Mesenteric fat pad (tissue), 1 donor: ENCODE measurements at regions not wholly inside any gene's neighbourhood (a gene's known extent, or its start where the extent isn't known, plus 50 kb on each side); places are given as distances from the start of the nearest gene placed in this dataset.

ENCODE experiments used
- DNase-seq: peaks from one replicate; pipeline ENCODE4 v3.0.0-alpha.2; 2020; ENCODE audit warnings: low spot score
- donor health status: DM: yes; HTN: yes; CAD: no.

GRCh38 chr9:28707616-28708015 lies 1134.3 kb upstream of the C9orf72 start:
- DNase-seq = no peak

GRCh38 chr9:28714188-28714587 lies 1140.9 kb upstream of the C9orf72 start:
- DNase-seq = no peak

DNA sequence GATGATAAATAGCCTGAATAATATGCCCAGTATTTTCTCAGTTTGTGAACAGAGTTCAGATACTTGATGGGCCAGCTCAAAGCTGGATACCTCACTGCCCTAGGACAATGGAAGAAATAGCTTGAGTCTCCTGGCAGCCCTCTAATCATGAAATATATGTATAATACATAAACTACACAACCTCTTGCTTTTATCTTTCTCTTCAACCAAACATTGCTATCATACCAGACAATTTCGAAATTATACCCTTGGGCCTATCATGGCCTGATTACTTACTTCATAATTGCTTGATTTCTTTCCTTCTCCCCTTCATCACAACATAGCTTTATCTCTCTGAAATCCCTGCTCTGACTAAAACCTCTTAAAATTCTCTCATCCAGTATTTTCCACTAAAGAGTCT lies 1144.9 kb upstream of the C9orf72 start:
- DNase-seq = no peak

DNA sequence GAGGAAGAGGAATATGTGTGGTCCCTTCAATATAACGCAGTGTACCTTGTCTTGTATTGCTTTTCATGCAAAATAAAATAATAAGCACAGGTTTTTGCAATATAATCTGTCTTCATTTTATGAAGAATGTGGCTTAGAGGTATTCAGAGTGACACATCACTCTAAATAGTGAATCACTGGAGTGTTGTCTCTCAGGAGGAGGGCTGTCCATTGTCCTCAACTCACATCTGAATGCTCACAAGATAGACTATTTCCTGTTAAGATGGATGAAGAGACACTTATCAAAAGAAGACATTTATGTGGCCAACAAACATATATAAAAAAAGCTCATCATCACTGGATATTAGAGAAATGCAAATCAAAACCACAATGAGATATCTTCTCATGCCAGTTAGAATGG lies 1147.5 kb upstream of the C9orf72 start:
- DNase-seq = no peak

DNA sequence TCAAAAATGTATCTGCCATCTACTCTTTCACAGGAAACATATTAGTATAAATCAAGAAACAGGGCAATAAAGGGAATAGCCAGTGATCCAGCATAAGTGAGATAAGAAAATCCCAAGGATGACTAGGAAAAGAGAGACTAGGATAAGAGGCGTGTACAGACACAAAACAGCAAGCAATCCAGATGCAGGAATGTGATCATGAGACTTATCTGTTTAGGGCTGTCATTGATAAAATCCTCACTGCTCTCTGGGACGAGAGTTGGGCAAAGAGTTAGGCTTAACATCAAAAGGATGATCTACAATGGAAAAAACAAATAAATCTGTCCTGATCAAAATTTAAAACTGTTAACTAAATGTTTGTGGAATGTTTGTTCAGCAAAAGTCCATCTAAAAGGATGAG lies 1156.8 kb upstream of the C9orf72 start:
- DNase-seq = no peak

DNA sequence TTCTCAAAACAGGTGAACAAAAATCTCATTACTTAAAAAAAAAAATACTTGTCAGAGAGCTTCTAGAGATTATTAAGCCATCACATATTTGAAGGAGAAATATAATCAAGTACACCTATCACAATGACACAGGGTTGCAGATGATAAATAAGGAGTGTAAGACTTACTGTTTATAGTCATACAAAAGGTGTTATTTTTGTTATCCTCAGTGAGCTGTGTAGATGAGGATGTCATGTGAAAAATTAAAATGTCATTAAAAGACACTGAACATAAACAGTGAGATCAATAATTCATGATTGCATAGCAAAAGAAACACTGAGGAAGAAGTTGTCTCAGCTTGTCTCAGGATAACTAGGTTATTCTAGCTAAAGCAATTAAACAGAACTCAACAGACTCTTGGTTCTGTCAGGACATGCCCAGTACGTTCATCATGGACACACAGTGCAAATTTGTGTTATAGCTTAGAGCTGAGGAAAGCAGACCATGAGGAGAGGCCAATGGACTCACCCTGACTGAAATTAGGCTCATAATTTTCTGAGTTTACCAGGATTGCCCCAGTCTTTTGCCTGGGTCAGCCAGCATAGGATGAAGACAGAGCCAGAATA lies 1162.6 kb upstream of the C9orf72 start:
- no peak for DNase-seq

- DNase-seq = no peak
Observed at GRCh38 chr9:28741459-28741858, 1168.2 kb upstream of the C9orf72 start.

- DNase-seq = no peak
Observed at GRCh38 chr9:28747351-28747985, 1174.2 kb upstream of the C9orf72 start.

- DNase-seq = no peak
Observed at GRCh38 chr9:28750136-28750535, 1176.9 kb upstream of the C9orf72 start.

DNA sequence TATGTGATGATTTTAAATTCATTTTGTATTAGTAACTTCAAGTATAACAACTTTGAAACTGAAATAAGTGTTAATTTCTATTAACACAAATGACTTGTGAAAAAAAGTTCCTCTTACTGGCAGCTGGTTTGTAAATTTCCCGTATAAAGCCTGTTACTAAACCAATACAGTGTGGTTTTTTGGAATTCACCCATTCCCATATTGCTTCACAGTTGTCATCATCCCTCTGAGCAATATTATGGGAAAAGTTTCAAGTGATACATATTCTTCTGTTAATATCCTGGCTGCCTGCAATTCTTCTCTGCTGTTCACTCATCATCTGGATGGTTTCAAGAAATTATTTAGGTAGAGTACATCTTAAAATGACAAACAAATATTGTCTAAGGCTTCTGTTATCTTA lies 1185.1 kb upstream of the C9orf72 start:
- DNase-seq = no peak

DNA sequence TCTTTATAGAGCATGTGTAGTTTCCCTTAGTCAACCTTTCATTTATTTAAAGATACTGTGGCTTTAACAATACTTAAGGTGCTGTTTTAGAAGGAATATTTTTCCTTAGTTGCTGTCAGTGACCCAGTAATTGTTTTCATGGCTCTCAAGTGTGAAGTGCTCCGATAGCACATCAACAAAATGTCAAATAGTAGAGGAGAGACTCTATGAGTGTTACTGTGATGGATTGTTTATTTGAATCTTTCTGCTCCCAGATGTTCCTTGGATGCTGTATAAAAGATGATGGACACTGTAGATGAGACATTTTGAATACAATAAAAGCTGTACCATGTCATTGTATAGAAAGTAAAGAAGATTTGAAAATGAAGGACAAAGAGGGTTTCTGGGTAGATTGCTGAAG lies 1185.7 kb upstream of the C9orf72 start:
- DNase-seq = no peak

DNA sequence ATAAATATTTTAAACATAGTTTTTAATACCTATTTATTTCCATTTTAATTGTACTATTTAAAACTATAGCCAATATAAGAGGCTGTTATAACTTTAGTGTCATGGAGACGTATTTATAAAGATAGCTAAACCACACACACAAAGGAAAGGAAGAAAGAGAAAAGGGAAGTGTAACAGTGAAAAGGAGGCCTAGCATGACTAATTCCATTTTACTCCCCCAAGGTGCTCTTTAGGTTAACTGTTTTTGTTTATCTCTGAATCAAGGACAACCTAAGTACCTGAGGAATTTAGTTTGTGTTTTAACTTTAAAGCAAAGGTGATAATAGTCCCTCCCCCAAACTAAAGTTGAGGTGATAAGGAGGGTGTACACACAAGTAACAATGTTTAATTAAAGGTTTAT lies 1188.9 kb upstream of the C9orf72 start:
- no peak for DNase-seq

DNA sequence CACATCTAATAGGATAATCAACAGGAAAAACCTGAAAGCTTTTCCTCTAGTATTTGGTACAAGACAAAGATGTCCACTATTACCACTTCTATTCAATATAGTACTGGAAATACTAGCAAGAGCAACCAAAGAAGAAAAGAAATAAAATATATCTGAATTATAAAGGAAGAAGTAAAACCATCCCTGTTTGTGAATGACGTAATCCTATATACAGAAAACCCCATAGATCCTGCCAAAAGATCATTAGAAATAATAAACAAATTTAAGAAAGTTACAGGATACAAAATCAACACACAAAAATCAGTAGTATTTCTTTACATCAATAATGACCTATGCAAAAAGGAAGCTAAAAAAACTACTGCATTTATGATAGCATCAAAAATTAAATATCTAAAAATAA lies 1191.3 kb upstream of the C9orf72 start:
- no peak for DNase-seq

GRCh38 chr9:28770226-28770625 lies 1196.9 kb upstream of the C9orf72 start:
- DNase-seq = no peak

GRCh38 chr9:28770827-28771226 lies 1197.5 kb upstream of the C9orf72 start:
- no peak for DNase-seq

DNA sequence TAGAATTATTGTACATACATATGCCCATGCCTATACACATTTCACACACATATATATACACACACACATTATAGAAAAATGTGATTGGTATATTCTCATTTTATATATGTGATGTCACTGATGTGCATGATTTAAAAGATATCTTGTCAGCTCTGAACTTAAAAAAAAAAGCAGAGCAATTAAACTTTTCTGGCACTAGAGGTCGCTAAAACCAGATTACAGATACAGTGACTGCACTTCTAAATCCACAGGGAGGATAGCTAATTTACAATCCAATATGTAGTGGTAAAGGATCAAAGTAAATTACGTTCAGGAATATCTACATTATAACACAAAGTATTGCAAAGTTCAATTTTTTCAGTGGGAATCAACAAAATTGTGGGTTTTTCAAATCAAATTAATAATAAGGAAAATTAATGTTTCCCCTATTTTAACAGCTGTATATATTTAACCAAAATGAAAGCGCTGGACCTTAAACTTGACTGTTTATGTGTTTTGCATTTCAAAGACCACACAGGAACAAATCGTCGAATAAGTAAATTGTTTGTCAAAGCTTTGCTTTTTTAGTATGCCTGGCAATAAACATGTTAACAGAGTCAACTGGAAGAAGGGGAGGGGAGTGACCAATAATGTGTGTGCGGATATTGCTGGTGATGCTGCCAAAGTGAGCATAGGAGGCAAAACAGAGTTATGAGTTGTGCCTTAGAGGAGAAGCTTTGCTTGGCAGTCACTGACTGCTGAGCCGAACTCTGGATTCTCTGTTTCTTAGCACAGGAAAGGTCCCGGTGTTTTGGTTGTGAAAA lies 1201.4 kb upstream of the C9orf72 start:
- DNase-seq = no peak

- no peak for DNase-seq
Observed at GRCh38 chr9:28779243-28779642, 1206.0 kb upstream of the C9orf72 start.

DNA sequence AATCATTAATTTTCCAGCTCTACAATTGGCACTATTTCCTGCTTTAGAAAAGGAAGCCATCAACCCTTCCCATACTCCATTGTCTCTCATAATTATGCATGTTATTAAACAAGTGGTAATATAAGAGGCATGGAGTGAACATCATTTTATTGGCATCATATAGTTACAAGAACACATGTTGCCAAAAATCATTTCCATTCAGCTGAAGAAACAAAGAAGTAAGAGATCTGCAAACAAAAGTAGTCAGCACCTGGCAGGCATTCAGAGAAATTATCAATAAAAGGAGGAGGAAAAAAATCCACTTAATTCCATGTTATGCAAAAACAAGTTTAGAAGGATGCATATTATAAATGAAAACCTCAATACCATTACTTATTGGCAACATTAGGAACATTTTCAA lies 1208.2 kb upstream of the C9orf72 start:
- no peak for DNase-seq

DNA sequence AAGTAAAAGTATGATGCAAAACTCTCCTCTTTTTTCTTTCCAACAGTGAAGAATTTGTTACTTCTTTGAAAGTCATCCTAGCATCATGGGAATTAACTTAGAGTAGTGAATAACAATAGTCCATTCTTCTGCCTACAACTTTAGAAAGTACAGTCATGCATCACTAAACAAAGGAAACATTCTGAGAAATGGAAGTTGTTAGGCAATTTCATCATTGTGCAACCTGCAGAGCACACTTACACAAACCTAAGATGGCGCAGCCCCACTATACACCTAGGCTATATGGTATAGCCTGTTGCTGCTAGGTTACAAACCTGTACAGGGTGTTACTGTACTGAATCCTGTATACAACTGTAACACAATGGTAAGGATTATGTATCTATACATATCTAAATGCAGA lies 1209.3 kb upstream of the C9orf72 start:
- no peak for DNase-seq

DNA sequence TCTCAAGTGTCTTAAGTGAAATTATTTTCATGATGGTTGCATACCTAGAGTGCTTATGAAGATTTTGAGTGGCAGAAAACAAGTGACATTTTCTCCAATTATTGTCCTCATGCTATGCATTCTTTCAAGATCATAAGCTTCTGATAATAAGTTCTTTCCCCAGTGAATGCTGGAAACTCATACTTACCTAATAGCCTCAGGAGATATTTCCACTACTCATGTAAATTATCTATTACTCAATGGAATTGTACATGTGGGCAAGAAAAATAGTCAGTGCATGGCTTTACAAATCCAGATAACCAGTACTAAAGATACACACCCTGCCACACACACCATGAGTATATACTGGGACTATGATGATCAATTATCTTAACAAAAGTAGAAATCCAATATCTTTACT lies 1219.4 kb upstream of the C9orf72 start:
- no peak for DNase-seq

GRCh38 chr9:28799876-28800275 lies 1226.6 kb upstream of the C9orf72 start:
- no peak for DNase-seq

DNA sequence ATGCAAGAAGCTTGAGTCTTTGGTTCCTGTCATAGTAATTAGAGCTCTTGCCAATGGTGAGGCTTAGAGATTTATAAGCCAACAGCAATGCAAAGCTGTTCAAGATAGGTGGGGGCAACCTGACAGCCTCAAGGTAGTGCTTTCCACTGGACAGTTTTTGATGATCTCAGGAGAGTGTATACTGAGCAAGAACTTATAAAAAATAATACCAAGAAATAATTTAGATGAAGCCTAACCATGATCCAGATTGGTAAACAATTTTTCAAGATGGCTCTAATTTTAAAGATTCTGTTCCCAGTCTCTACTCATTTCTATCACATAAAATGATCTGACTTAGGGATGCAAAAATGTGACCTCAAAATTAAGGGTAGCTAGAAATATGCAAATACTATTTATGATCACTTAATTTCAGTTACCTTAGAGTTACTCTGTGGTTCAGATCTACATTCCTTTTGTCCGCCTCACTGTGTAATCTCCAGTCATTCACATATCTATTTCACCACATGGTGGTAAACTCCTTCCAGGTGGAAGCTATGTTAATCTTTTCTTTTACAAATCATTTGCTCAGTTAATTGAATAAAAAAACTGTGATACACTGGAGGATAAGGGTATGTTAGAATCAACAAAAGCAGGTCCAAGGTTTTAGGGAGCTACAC lies 1228.0 kb upstream of the C9orf72 start:
- no peak for DNase-seq
